SH-SY5Y (cell line): ENCODE measurements at regions not wholly inside any gene's neighbourhood (a gene's known extent, or its start where the extent isn't known, plus 50 kb on each side); places are given as distances from the start of the nearest gene placed in this dataset.

Experiments
- GATA2 ChIP-seq: IDR thresholded peaks from 2 replicates; pipeline ENCODE4 v1.6.1; 2011; ENCODE audit warnings: mild to moderate bottlenecking, low read depth, low read length
- GATA3 ChIP-seq: IDR thresholded peaks from 2 replicates; pipeline ENCODE4 v1.6.1; 2011; ENCODE audit warnings: low read depth, mild to moderate bottlenecking, low read length, moderate library complexity

GRCh38 chr18:78448106-78448505 is 531.5 kb upstream of the SALL3 start:
- no peak for TF ChIP-seq GATA3
- no peak for TF ChIP-seq GATA2
